ENCODE measurements at regions not wholly inside any gene's neighbourhood (a gene's known extent, or its start where the extent isn't known, plus 50 kb on each side); places are given as distances from the start of the nearest gene placed in this dataset.

GRCh38 chr12:25651931-25652330 lies 98.8 kb upstream of the LMNTD1 start:
- Histone ChIP-seq H4K91ac (ENCODE audit: low read length) (no peak overlapping the region), H3K9me3 (ENCODE audit: control insufficient read depth, low read length) (no peaks in the 10 kb centered on the region), H3K14ac (ENCODE audit: low read length in 2 of 2) (no peak overlapping the region), H3K36me3 (ENCODE audit: control insufficient read depth in 1 of 2, insufficient read depth in 2 of 2, low read depth in 1 of 2, low read length in 2 of 2) (no peaks in the 10 kb centered on the region), H3K79me1 (replicated peaks; ENCODE audit: low read length, poor library complexity, severe bottlenecking) (no peaks in the 10 kb centered on the region), H3K4me1 (ENCODE audit: control insufficient read depth, insufficient read depth, low read depth, low read length) (peaks cover 4% of the 10 kb centered on the region), H3K4me3 (ENCODE audit: insufficient read depth in 1 of 2, low read depth in 1 of 2, low read length in 2 of 2) (no peak overlapping the region), H3K18ac (ENCODE audit: low read depth in 1 of 2, low read length in 2 of 2) (no peak overlapping the region), H3K27ac (ENCODE audit: low read length, poor library complexity, severe bottlenecking) (no peak overlapping the region), H2BK120ac (ENCODE audit: low read depth, low read length) (no peak overlapping the region), H3K9ac (ENCODE audit: low read length) (no peak overlapping the region), H3K4ac (ENCODE audit: low read depth in 1 of 2, low read length in 2 of 2) (no peak overlapping the region), H3K4me2 (ENCODE audit: low read length, poor library complexity, severe bottlenecking) (no peak overlapping the region), H2BK12ac (ENCODE audit: low read length in 2 of 2) (no peak overlapping the region), H4K8ac (ENCODE audit: low read length) (no peak overlapping the region), H2BK5ac (ENCODE audit: low read depth, low read length, poor library complexity, severe bottlenecking) (no peak overlapping the region), H2AK5ac (ENCODE audit: low read length, severe bottlenecking) (no peak overlapping the region), H2BK15ac (ENCODE audit: low read depth, poor library complexity, severe bottlenecking) (no peak overlapping the region), H3K27me3 (ENCODE audit: control insufficient read depth in 1 of 2, insufficient read depth in 1 of 2, low read length in 2 of 2) (no peaks in the 10 kb centered on the region), H2AFZ (ENCODE audit: low read depth, low read length) (no peak overlapping the region), H3K23ac (ENCODE audit: low read length in 2 of 2) (no peak overlapping the region)
- no peak for DNase-seq
- WGBS: no CpG with 5 or more reads among the region's 1 CpG

- no peak overlapping the region for H2BK5ac ChIP-seq (ENCODE audit: low read depth, low read length, poor library complexity, severe bottlenecking)
- H3K4me2 ChIP-seq (ENCODE audit: low read length, poor library complexity, severe bottlenecking): no peak overlapping the region
- H2BK120ac ChIP-seq (ENCODE audit: low read depth, low read length): no peak overlapping the region
- H3K9me3 ChIP-seq (ENCODE audit: control insufficient read depth, low read length): no peaks in the 10 kb centered on the region
- no peak overlapping the region for H3K27ac ChIP-seq (ENCODE audit: low read length, poor library complexity, severe bottlenecking)
- no peaks in the 10 kb centered on the region for H3K36me3 ChIP-seq (ENCODE audit: control insufficient read depth in 1 of 2, insufficient read depth in 2 of 2, low read depth in 1 of 2, low read length in 2 of 2)
- H3K4ac ChIP-seq (ENCODE audit: low read depth in 1 of 2, low read length in 2 of 2): no peak overlapping the region
- 82% methylated on average over 2 of the region's 2 CpGs for WGBS
- H2BK15ac ChIP-seq (ENCODE audit: low read depth, poor library complexity, severe bottlenecking): no peak overlapping the region
- no peak for DNase-seq
- no peak overlapping the region for H3K23ac ChIP-seq (ENCODE audit: low read length in 2 of 2)
- H3K79me1 ChIP-seq (replicated peaks; ENCODE audit: low read length, poor library complexity, severe bottlenecking): no peaks in the 10 kb centered on the region
- H3K18ac ChIP-seq (ENCODE audit: low read depth in 1 of 2, low read length in 2 of 2): no peak overlapping the region
- H3K4me1 ChIP-seq (ENCODE audit: control insufficient read depth, insufficient read depth, low read depth, low read length): peaks cover 4% of the 10 kb centered on the region
- H3K4me3 ChIP-seq (ENCODE audit: insufficient read depth in 1 of 2, low read depth in 1 of 2, low read length in 2 of 2): no peak overlapping the region
- H2AFZ ChIP-seq (ENCODE audit: low read depth, low read length): no peak overlapping the region
- H2AK5ac ChIP-seq (ENCODE audit: low read length, severe bottlenecking): no peak overlapping the region
- H4K8ac ChIP-seq (ENCODE audit: low read length): no peak overlapping the region
- H3K9ac ChIP-seq (ENCODE audit: low read length): no peak overlapping the region
- H3K27me3 ChIP-seq (ENCODE audit: control insufficient read depth in 1 of 2, insufficient read depth in 1 of 2, low read length in 2 of 2): no peaks in the 10 kb centered on the region
- H3K14ac ChIP-seq (ENCODE audit: low read length in 2 of 2): no peak overlapping the region
- H4K91ac ChIP-seq (ENCODE audit: low read length): no peak overlapping the region
- H2BK12ac ChIP-seq (ENCODE audit: low read length in 2 of 2): no peak overlapping the region
Observed at GRCh38 chr12:25652371-25652770, 99.3 kb upstream of the LMNTD1 start.

GRCh38 chr12:25653487-25654175 lies 100.5 kb upstream of the LMNTD1 start:
- Histone ChIP-seq H3K4me2 (ENCODE audit: low read length, poor library complexity, severe bottlenecking) (no peak overlapping the region), H3K36me3 (ENCODE audit: control insufficient read depth in 1 of 2, insufficient read depth in 2 of 2, low read depth in 1 of 2, low read length in 2 of 2) (no peaks in the 10 kb centered on the region)
- WGBS: 83% methylated on average over 8 of the region's 8 CpGs

GRCh38 chr12:25655702-25656101 lies 102.6 kb upstream of the LMNTD1 start:
- Histone ChIP-seq H3K18ac (ENCODE audit: low read depth in 1 of 2, low read length in 2 of 2) (no peak overlapping the region), H3K36me3 (ENCODE audit: control insufficient read depth in 1 of 2, insufficient read depth in 2 of 2, low read depth in 1 of 2, low read length in 2 of 2) (no peaks in the 10 kb centered on the region), H2BK15ac (ENCODE audit: low read depth, poor library complexity, severe bottlenecking) (no peak overlapping the region), H4K91ac (ENCODE audit: low read length) (peak overlapping the region; percentile 50), H3K4me2 (ENCODE audit: low read length, poor library complexity, severe bottlenecking) (no peak overlapping the region), H3K23ac (ENCODE audit: low read length in 2 of 2) (no peak overlapping the region), H2AFZ (ENCODE audit: low read depth, low read length) (no peak overlapping the region), H3K9me3 (ENCODE audit: control insufficient read depth, low read length) (no peaks in the 10 kb centered on the region), H2BK5ac (ENCODE audit: low read depth, low read length, poor library complexity, severe bottlenecking) (no peak overlapping the region), H3K79me1 (replicated peaks; ENCODE audit: low read length, poor library complexity, severe bottlenecking) (no peaks in the 10 kb centered on the region), H2BK12ac (ENCODE audit: low read length in 2 of 2) (peak overlapping the region in 1 of 2 experiments; percentile 23), H3K4me1 (ENCODE audit: control insufficient read depth, insufficient read depth, low read depth, low read length) (peaks cover 2% of the 10 kb centered on the region), H3K27ac (ENCODE audit: low read length, poor library complexity, severe bottlenecking) (no peak overlapping the region), H3K4ac (ENCODE audit: low read depth in 1 of 2, low read length in 2 of 2) (no peak overlapping the region), H3K27me3 (ENCODE audit: control insufficient read depth in 1 of 2, insufficient read depth in 1 of 2, low read length in 2 of 2) (no peaks in the 10 kb centered on the region), H2BK120ac (ENCODE audit: low read depth, low read length) (no peak overlapping the region), H3K14ac (ENCODE audit: low read length in 2 of 2) (no peak overlapping the region), H2AK5ac (ENCODE audit: low read length, severe bottlenecking) (no peak overlapping the region), H3K4me3 (ENCODE audit: insufficient read depth in 1 of 2, low read depth in 1 of 2, low read length in 2 of 2) (no peak overlapping the region), H3K9ac (ENCODE audit: low read length) (no peak overlapping the region), H4K8ac (ENCODE audit: low read length) (peak overlapping the region; percentile 64)
- 97% methylated on average over 4 of the region's 5 CpGs for WGBS
- DNase-seq: no peak

More at GRCh38 chr12:25653487-25654175, 100.5 kb upstream of the LMNTD1 start:
- no peak for DNase-seq
- peak overlapping the region in 1 of 2 experiments; percentile 56 for H3K18ac ChIP-seq (ENCODE audit: low read depth in 1 of 2, low read length in 2 of 2)
- no peak overlapping the region for H2AFZ ChIP-seq (ENCODE audit: low read depth, low read length)
- H3K4me3 ChIP-seq (ENCODE audit: insufficient read depth in 1 of 2, low read depth in 1 of 2, low read length in 2 of 2): no peak overlapping the region
- H3K9ac ChIP-seq (ENCODE audit: low read length): no peak overlapping the region
- H2BK12ac ChIP-seq (ENCODE audit: low read length in 2 of 2): no peak overlapping the region
- no peak overlapping the region for H3K27ac ChIP-seq (ENCODE audit: low read length, poor library complexity, severe bottlenecking)
- peaks cover 2% of the 10 kb centered on the region for H3K4me1 ChIP-seq (ENCODE audit: control insufficient read depth, insufficient read depth, low read depth, low read length)
- no peaks in the 10 kb centered on the region for H3K79me1 ChIP-seq (replicated peaks; ENCODE audit: low read length, poor library complexity, severe bottlenecking)
- peak overlapping the region in 1 of 2 experiments; percentile 83 for H3K14ac ChIP-seq (ENCODE audit: low read length in 2 of 2)
- H3K9me3 ChIP-seq (ENCODE audit: control insufficient read depth, low read length): no peaks in the 10 kb centered on the region
- no peak overlapping the region for H4K91ac ChIP-seq (ENCODE audit: low read length)
- no peak overlapping the region for H3K23ac ChIP-seq (ENCODE audit: low read length in 2 of 2)
- no peak overlapping the region for H2BK120ac ChIP-seq (ENCODE audit: low read depth, low read length)
- no peak overlapping the region for H2AK5ac ChIP-seq (ENCODE audit: low read length, severe bottlenecking)
- no peaks in the 10 kb centered on the region for H3K27me3 ChIP-seq (ENCODE audit: control insufficient read depth in 1 of 2, insufficient read depth in 1 of 2, low read length in 2 of 2)
- no peak overlapping the region for H2BK15ac ChIP-seq (ENCODE audit: low read depth, poor library complexity, severe bottlenecking)
- H2BK5ac ChIP-seq (ENCODE audit: low read depth, low read length, poor library complexity, severe bottlenecking): no peak overlapping the region
- no peak overlapping the region for H3K4ac ChIP-seq (ENCODE audit: low read depth in 1 of 2, low read length in 2 of 2)
- peak overlapping the region; percentile 21 for H4K8ac ChIP-seq (ENCODE audit: low read length)
